ENCODE measurements at regions not wholly inside any gene's neighbourhood (a gene's known extent, or its start where the extent isn't known, plus 50 kb on each side); places are given as distances from the start of the nearest gene placed in this dataset.

DNA sequence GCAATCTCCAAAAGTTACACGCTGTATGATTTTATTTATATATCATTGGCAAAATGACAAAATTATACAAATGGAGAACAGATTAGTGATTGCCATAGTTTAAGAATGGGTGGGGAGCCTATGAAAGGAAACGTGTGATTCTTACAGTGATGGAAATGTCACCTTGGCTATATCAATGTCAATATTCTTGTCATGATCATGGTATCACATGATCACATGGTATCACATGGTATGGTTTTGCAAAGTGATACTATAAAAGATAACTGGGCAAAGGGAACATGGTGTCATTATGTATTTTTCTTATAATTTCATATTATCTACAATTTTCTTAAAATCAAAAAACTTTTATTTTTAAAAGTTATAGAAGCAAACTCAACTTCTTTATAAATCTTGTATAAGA lies 606.2 kb upstream of the ZEB2 start:
- TF ChIP-seq, protein P1, sequence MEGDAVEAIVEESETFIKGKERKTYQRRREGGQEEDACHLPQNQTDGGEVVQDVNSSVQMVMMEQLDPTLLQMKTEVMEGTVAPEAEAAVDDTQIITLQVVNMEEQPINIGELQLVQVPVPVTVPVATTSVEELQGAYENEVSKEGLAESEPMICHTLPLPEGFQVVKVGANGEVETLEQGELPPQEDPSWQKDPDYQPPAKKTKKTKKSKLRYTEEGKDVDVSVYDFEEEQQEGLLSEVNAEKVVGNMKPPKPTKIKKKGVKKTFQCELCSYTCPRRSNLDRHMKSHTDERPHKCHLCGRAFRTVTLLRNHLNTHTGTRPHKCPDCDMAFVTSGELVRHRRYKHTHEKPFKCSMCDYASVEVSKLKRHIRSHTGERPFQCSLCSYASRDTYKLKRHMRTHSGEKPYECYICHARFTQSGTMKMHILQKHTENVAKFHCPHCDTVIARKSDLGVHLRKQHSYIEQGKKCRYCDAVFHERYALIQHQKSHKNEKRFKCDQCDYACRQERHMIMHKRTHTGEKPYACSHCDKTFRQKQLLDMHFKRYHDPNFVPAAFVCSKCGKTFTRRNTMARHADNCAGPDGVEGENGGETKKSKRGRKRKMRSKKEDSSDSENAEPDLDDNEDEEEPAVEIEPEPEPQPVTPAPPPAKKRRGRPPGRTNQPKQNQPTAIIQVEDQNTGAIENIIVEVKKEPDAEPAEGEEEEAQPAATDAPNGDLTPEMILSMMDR (IDR thresholded peaks at IDR 0.05): no peak
- TF ChIP-seq POLR2A (IDR thresholded peaks at IDR 0.05): no peak

All from testis (tissue), 2 donors.